Testis (tissue), 2 donors: ENCODE measurements at regions not wholly inside any gene's neighbourhood (a gene's known extent, or its start where the extent isn't known, plus 50 kb on each side); places are given as distances from the start of the nearest gene placed in this dataset.
A peak's percentile ranks its signal among the peaks of the same experiment; 100 is the strongest.

ENCODE experiments used
- DNase-seq: peaks from one replicate; pipeline ENCODE4 v3.0.0-alpha.2; 2019
- H3K27ac ChIP-seq, 2 donors: fragments of 200-600 bp; sonication (generic); one replicate each; pipeline ENCODE4 v1.5.1; 2019
- H3K27me3 ChIP-seq: fragments of 200-600 bp; sonication (generic); one replicate; pipeline ENCODE4 v1.5.1; 2019
- H3K36me3 ChIP-seq: fragments of 200-600 bp; sonication (generic); one replicate; pipeline ENCODE4 v1.5.1; 2017; ENCODE audit warnings: low read depth; ENCODE audit errors: missing control alignments
- H3K4me1 ChIP-seq: fragments of 200-600 bp; sonication (generic); one replicate; pipeline ENCODE4 v1.5.1; 2019
- H3K4me3 ChIP-seq, 2 donors: fragments of 200-600 bp; sonication (generic); one replicate each; pipeline ENCODE4 v1.5.1; 2017 to 2019
- H3K9me3 ChIP-seq: fragments of 200-600 bp; sonication (generic); one replicate; pipeline ENCODE4 v1.5.1; 2017
- CTCF ChIP-seq, 3 experiments: fragments of 450-650 bp in 2 of 3; fragments of 200-600 bp in 1 of 3; sonication (generic) in 1 of 3; IDR thresholded peaks; one replicate each; pipeline ENCODE4 v1.5.1; 2016 to 2019; ENCODE audit warnings: antibody characterized with exemption in 3 of 3, mild to moderate bottlenecking in 2 of 3, moderate library complexity in 1 of 3
- POLR2A ChIP-seq: fragments of 450-650 bp; IDR thresholded peaks from one replicate; pipeline ENCODE4 v1.6.1; 2017; ENCODE audit warnings: antibody characterized with exemption, mild to moderate bottlenecking, moderate library complexity
- WGBS, 2 donors: methylation state at CpG; one replicate each; pipeline ENCODE4 v1.1.5; 2018; 5-methylcytosine and 5-hydroxymethylcytosine counted together
- intact Hi-C: fragments of 100-400 bp; cut with DNase I; formaldehyde crosslinking; loops from one replicate; pipeline ENCODE4 v1.15.1; 2023; ENCODE audit warnings: low total_unique reads

GRCh38 chr2:194915485-194915884, 741.5 kb upstream of the SLC39A10 start:
- TF ChIP-seq POLR2A (no peak), CTCF (IDR thresholded peaks at IDR 0.05) (no peak)
- no peak overlapping the region for H3K27ac ChIP-seq
- H3K4me3 ChIP-seq, result no peak overlapping the region
- no peak for DNase-seq
- H3K4me1 ChIP-seq, result no peaks in the 10 kb centered on the region
- WGBS, 2 donors, result 91 to 94% methylated on average over 1 of the region's 1 CpG
- no peaks in the 10 kb centered on the region for H3K9me3 ChIP-seq
- no peaks in the 10 kb centered on the region for H3K36me3 ChIP-seq
- intact Hi-C loops, result no loop called here
- H3K27me3 ChIP-seq, result no peaks in the 10 kb centered on the region

- Histone ChIP-seq H3K27ac (no peak overlapping the region), H3K36me3 (no peaks in the 10 kb centered on the region), H3K27me3 (no peaks in the 10 kb centered on the region), H3K4me1 (no peaks in the 10 kb centered on the region), H3K9me3 (no peaks in the 10 kb centered on the region), H3K4me3 (no peak overlapping the region)
- no peak for DNase-seq
- intact Hi-C loops, result no loop called here
- WGBS, 2 donors, result 71 to 82% methylated on average over 4 of the region's 4 CpGs
- TF ChIP-seq POLR2A (no peak), CTCF (IDR thresholded peaks at IDR 0.05) (no peak)
These were observed 749.5 kb upstream of the SLC39A10 start for GRCh38 chr2:194907569-194907968.

GRCh38 chr2:194896871-194897270, 760.2 kb upstream of the SLC39A10 start:
- no peak for TF ChIP-seq POLR2A
- no peak for TF ChIP-seq CTCF (IDR thresholded peaks at IDR 0.05)
- intact Hi-C loops, result no loop called here
- Histone ChIP-seq H3K27me3 (no peaks in the 10 kb centered on the region), H3K4me3 (no peak overlapping the region), H3K4me1 (no peaks in the 10 kb centered on the region), H3K36me3 (no peaks in the 10 kb centered on the region), H3K9me3 (no peaks in the 10 kb centered on the region), H3K27ac (no peak overlapping the region)
- DNase-seq, result no peak
- 80 to 84% methylated on average over 2 of the region's 2 CpGs for WGBS, 2 donors

- no peaks in the 10 kb centered on the region for H3K4me1 ChIP-seq
- peak; percentile 24 for DNase-seq
- no peaks in the 10 kb centered on the region for H3K9me3 ChIP-seq
- no peaks in the 10 kb centered on the region for H3K27me3 ChIP-seq
- no peak overlapping the region for H3K4me3 ChIP-seq
- 50 to 59% methylated on average over 2 of the region's 2 CpGs for WGBS, 2 donors
- intact Hi-C loops, result no loop called here
- no peak overlapping the region for H3K27ac ChIP-seq
- TF ChIP-seq CTCF (IDR thresholded peaks at IDR 0.05) (no peak), POLR2A (no peak)
- no peaks in the 10 kb centered on the region for H3K36me3 ChIP-seq
These were observed 773.3 kb upstream of the SLC39A10 start for GRCh38 chr2:194883711-194884110.

- TF ChIP-seq CTCF (IDR thresholded peaks at IDR 0.05) (no peak), POLR2A (no peak)
- DNase-seq, result no peak
- H3K4me1 ChIP-seq, result no peaks in the 10 kb centered on the region
- H3K36me3 ChIP-seq, result no peaks in the 10 kb centered on the region
- H3K27ac ChIP-seq, result no peak overlapping the region
- WGBS, 2 donors, result 90 to 96% methylated on average over 1 of the region's 1 CpG
- H3K9me3 ChIP-seq, result no peaks in the 10 kb centered on the region
- H3K4me3 ChIP-seq, result no peak overlapping the region
- intact Hi-C loops, result no loop called here
- no peaks in the 10 kb centered on the region for H3K27me3 ChIP-seq
These were observed 786.0 kb upstream of the SLC39A10 start for GRCh38 chr2:194870974-194871535.
